GM18511 (cell line): ENCODE measurements at regions not wholly inside any gene's neighbourhood (a gene's known extent, or its start where the extent isn't known, plus 50 kb on each side); places are given as distances from the start of the nearest gene placed in this dataset.
"Not testable (repeated sequence)": the region's sequence is repeated elsewhere in the genome, so short reads cannot be mapped to it uniquely, and the experiment has no call there.

Experiments
- ATAC-seq: cut with Tn5 transposase; IDR thresholded peaks from one replicate; pipeline ENCODE4 v1.9.1; 2021; ENCODE audit warnings: mild to moderate bottlenecking, moderate library complexity; ENCODE audit not compliant: unreplicated experiment

DNA sequence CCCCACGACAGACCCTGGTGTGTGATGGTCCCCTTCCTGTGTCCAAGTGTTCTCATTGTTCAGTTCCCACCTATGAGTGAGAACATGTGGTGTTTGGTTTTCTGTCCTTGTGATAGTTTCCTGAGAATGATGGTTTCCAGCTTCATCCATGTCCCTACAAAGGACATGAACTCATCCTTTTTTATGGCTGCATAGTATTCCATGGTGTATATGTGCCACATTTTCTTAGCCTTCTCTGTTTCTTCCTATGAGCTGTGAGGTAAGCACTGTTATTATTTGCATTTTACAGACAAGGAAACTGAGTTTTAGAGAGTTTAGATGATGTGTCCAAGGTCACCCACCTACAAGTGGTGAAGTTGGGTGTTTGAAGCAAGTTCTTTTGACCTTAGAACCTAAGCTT, 51.1 kb upstream of the BNC1 start:
- not testable (repeated sequence) for ATAC-seq

- no peak for ATAC-seq
These were observed 54.9 kb upstream of the BNC1 start for GRCh38 chr15:83339396-83339795.

DNA sequence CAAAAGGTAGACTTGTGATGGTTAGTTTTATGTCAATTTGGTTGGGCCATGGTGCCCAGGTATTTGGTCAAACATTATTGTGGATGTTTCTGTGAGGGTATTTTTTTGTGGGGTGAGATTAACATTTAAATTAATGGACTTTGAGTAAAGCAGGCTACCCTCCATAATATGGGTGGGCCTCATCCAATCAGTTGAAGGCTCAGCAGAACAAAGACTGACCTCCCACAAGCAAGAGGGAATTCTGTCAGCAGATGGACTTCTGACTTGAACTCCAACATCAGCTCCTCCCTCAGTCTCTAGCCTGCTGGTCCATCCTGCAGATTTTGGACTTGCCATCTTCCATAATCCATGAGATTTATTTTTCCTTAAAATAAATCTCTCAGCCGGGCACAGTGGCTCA, 55.6 kb upstream of the BNC1 start:
- ATAC-seq, result no peak

DNA sequence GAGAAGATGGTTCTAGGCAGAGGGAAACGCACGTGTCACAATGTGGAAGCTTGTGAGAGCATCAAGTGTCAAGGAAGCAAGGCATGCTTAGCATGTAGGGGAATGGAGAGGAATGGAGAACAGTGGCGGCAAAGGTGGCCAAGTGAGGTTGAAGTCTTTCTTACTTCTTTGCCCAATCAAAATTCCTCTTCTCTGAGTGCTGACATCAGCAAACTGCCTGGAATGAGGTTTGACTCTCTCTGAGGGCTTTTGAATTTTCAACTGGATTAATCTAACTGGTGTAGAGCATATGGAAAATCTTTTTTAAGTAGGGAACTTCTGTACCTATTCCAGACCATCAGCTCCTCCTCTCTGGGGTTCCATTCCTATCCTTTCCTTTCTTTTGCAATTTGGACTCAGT, 61.9 kb upstream of the BNC1 start:
- no peak for ATAC-seq

DNA sequence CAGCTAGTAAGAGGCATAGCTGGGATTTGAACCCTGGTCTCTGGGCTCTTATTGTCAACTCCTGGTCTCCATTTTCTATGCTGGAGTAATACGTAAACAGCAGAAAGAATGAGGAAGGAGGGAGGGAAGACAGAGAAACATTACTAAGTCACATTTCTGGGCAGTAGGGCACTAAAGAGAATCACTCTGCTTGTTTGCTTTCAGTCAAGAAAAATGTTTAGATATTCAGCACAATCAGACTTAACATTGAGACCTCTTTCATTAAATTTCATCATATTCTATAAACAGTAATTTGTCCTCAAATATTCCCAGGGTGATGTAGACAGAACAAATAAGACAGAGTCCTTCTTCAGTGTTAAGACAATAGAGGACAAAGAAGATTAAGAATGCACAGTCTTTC, 67.7 kb upstream of the BNC1 start:
- no peak for ATAC-seq

- no peak for ATAC-seq
These were observed 72.3 kb upstream of the BNC1 start for GRCh38 chr15:83356501-83357399.

DNA sequence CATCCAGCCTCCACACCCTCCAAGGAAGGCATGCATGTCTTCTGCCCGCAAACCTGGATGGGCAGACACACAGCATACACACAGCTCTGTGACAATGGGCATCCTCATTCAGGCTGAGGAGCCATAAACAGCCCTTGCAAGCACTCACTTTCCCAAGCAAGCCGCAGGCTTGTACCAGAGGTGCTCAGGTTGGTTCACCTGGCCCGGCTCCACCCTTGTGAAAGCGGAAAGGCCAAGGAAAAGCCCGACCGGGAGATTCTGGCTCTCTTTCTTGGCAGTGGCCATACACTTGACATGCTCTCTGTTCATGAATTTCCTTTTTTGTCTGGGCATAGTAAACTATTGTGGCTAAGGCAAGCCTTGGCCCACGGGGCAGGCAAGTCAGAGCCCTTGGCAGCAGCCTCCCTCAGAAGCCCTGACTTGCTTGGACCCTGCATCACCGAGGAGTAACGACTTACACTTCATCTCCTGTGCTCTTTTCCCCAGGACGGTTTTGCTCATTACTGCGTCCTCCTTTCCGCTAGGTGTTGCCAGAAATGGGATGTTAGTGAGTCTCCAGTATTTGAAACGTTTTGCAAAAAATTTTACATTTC, 74.6 kb upstream of the BNC1 start:
- ATAC-seq, result no peak

- ATAC-seq, result no peak
These were observed 78.2 kb upstream of the BNC1 start for GRCh38 chr15:83362706-83363105.

GRCh38 chr15:83364501-83364900, 80.0 kb upstream of the BNC1 start:
- ATAC-seq, result no peak

- ATAC-seq, result no peak
These were observed 81.0 kb upstream of the BNC1 start for GRCh38 chr15:83365370-83365938.

DNA sequence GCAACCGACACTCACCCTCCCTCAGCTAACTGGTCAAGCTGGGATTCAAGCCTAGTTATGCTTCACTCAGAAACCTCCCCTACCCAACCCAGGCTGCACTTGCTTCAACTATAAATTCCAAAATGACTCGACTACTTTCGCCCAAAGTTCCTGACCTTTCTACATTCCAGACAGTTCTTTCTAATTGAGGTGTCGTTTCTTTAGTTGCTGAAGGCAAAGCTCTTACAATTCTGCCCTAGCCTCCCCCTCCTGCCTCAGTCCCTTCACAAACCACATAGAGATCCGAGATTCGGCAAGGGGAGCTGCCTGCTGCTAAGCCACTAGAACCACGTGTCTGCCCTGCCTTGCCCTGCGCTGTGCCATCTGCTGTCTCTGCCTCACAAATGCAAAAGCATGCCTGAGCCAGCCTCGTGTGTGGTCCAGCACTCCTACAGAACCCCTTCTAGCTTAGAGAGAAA, 74.7 kb upstream of the SH3GL3 start:
- ATAC-seq, result no peak

DNA sequence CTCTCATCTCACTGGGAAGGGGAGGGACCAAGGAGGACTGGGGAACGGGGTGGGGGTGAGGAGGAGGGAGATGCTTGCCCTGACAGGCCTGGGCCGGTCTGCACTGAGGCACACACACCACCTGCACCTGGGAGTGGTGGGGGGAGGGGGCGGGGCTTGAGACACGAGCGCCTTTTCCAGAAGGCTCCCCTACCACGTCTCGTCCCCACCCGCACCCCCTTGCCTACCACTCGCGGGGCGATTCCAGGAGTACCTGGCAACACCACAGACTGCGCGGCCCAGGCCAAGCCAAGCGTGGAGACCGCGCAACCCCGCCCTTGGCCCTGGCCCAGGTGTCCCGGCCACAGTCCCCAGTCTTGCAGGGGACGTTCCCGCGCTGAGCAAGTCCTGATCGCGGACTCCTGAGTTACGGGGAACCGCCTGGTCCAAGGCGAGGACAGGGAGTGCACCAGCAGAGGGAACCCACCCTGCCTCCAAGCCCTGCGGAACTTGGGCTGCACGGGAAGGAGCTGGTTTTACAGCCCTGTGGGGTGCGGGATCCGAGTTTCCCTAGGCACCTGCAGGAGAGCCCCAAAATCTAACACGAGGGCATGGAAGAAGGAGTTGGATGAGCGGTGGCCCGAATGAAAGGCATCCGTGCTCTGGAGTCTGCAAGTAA, 68.1 kb upstream of the SH3GL3 start:
- no peak for ATAC-seq

DNA sequence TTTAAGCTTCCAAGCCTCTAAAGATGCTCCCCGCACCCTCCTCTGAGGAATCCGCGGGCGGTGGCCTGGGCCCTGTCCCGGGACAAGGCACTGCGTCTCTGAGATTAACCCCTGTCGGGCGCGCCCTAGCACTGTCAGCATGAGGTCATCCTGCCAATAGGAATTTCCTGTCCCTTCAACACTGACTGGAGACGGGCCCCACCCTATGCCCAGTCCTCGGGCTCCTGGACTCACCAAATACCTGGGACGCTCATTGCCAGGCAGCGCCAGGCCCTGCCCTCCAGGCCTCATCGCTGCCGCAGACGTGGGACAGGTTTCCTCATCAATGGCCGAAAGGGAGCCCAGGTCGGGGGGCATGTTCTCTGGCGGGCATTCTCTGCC, 67.6 kb upstream of the SH3GL3 start:
- no peak for ATAC-seq

GRCh38 chr15:83380059-83380458, 67.1 kb upstream of the SH3GL3 start:
- ATAC-seq, result no peak

DNA sequence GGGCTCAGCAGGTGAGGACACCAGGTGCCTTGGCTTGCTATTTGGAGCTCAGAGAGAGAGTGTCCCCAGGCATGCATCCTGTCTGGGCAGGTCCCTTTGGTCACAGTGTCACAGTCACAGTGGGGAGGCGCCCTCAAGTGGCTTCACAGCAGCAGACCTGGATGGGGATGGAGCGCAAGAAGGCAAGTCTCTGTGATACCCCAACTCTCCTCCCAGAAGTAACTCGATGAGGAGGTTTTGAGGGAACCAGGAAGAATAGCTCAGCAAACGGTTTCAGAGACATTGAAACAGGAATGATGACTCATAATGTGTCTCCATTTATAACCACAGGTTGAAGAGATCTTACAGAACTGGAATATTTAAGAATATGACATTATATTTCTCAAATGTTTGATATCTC, 66.5 kb upstream of the SH3GL3 start:
- ATAC-seq, result peak; percentile 98

GRCh38 chr15:83383608-83384139, 63.5 kb upstream of the SH3GL3 start:
- ATAC-seq, result not testable (repeated sequence)

- ATAC-seq, result no peak
These were observed 51.0 kb upstream of the SH3GL3 start for GRCh38 chr15:83396101-83396500.
